HG03196 (cell line): ENCODE measurements at regions not wholly inside any gene's neighbourhood (a gene's known extent, or its start where the extent isn't known, plus 50 kb on each side); places are given as distances from the start of the nearest gene placed in this dataset.

Experiments
- ATAC-seq: cut with Tn5 transposase; IDR thresholded peaks from one replicate; pipeline ENCODE4 v1.9.1; 2021; ENCODE audit not compliant: unreplicated experiment

GRCh38 chr13:40458720-40458990 lies 207.8 kb downstream of the FOXO1 start:
- ATAC-seq = no peak

- ATAC-seq = no peak
Measured at GRCh38 chr13:40460116-40460515, 206.3 kb downstream of the FOXO1 start.

- ATAC-seq = no peak
Measured at GRCh38 chr13:40464337-40465014, 202.0 kb downstream of the FOXO1 start.

GRCh38 chr13:40465015-40465390 lies 201.4 kb downstream of the FOXO1 start:
- no peak for ATAC-seq

GRCh38 chr13:40466272-40466671 lies 200.2 kb downstream of the FOXO1 start:
- no peak for ATAC-seq

- ATAC-seq = no peak
Measured at GRCh38 chr13:40468227-40468838, 198.1 kb downstream of the FOXO1 start.

GRCh38 chr13:40469581-40470310 lies 196.7 kb downstream of the FOXO1 start:
- no peak for ATAC-seq

GRCh38 chr13:40470660-40471059 lies 195.8 kb downstream of the FOXO1 start:
- no peak for ATAC-seq

GRCh38 chr13:40471076-40471475 lies 195.4 kb downstream of the FOXO1 start:
- no peak for ATAC-seq

GRCh38 chr13:40471911-40472310 lies 194.5 kb downstream of the FOXO1 start:
- no peak for ATAC-seq

GRCh38 chr13:40472427-40473220 lies 193.8 kb downstream of the FOXO1 start:
- ATAC-seq = no peak

- ATAC-seq = no peak
Measured at GRCh38 chr13:40475617-40476016, 190.8 kb downstream of the FOXO1 start.

- no peak for ATAC-seq
Measured at GRCh38 chr13:40476175-40476958, 190.1 kb downstream of the FOXO1 start.

GRCh38 chr13:40477623-40478608 lies 188.5 kb downstream of the FOXO1 start:
- no peak for ATAC-seq

- no peak for ATAC-seq
Measured at GRCh38 chr13:40478775-40479174, 187.7 kb downstream of the FOXO1 start.

GRCh38 chr13:40479196-40479845 lies 187.1 kb downstream of the FOXO1 start:
- no peak for ATAC-seq

- no peak for ATAC-seq
Measured at GRCh38 chr13:40480012-40480914, 186.2 kb downstream of the FOXO1 start.

GRCh38 chr13:40480915-40481516 lies 185.4 kb downstream of the FOXO1 start:
- no peak for ATAC-seq
